HG03565 (cell line): ENCODE measurements at regions not wholly inside any gene's neighbourhood (a gene's known extent, or its start where the extent isn't known, plus 50 kb on each side); places are given as distances from the start of the nearest gene placed in this dataset.
A peak's percentile ranks its signal among the peaks of the same experiment; 100 is the strongest.
"Not testable (repeated sequence)": the region's sequence is repeated elsewhere in the genome, so short reads cannot be mapped to it uniquely, and the experiment has no call there.

Source experiments
- ATAC-seq: cut with Tn5 transposase; IDR thresholded peaks from one replicate; pipeline ENCODE4 v1.9.1; 2021; ENCODE audit warnings: mild to moderate bottlenecking, moderate library complexity; ENCODE audit not compliant: unreplicated experiment

GRCh38 chr5:154626876-154627557 lies 128.2 kb upstream of the LARP1 start:
- no peak for ATAC-seq

- ATAC-seq = no peak
Measured at GRCh38 chr5:154625031-154625430, 130.1 kb upstream of the LARP1 start.

- no peak for ATAC-seq
Measured at GRCh38 chr5:154624341-154624740, 130.8 kb upstream of the LARP1 start.

- no peak for ATAC-seq
Measured at GRCh38 chr5:154620411-154620810, 134.8 kb upstream of the LARP1 start.

- ATAC-seq = no peak
Measured at GRCh38 chr5:154618696-154619095, 136.5 kb upstream of the LARP1 start.

GRCh38 chr5:154614595-154614994 lies 136.6 kb upstream of the HAND1 start:
- no peak for ATAC-seq

- no peak for ATAC-seq
Measured at GRCh38 chr5:154614125-154614524, 136.1 kb upstream of the HAND1 start.

GRCh38 chr5:154612666-154613065 lies 134.6 kb upstream of the HAND1 start:
- ATAC-seq = no peak

GRCh38 chr5:154611341-154611767 lies 133.3 kb upstream of the HAND1 start:
- ATAC-seq = no peak

GRCh38 chr5:154610321-154611154 lies 132.5 kb upstream of the HAND1 start:
- peak; percentile 85 for ATAC-seq

GRCh38 chr5:154609251-154609650 lies 131.2 kb upstream of the HAND1 start:
- ATAC-seq = no peak

GRCh38 chr5:154608531-154609011 lies 130.5 kb upstream of the HAND1 start:
- ATAC-seq = no peak

GRCh38 chr5:154607746-154608145 lies 129.7 kb upstream of the HAND1 start:
- ATAC-seq = no peak

GRCh38 chr5:154606246-154606645 lies 128.2 kb upstream of the HAND1 start:
- ATAC-seq = no peak

GRCh38 chr5:154603953-154604679 lies 126.1 kb upstream of the HAND1 start:
- no peak for ATAC-seq

GRCh38 chr5:154603485-154603884 lies 125.5 kb upstream of the HAND1 start:
- ATAC-seq = no peak

GRCh38 chr5:154603011-154603410 lies 125.0 kb upstream of the HAND1 start:
- no peak for ATAC-seq

- no peak for ATAC-seq
Measured at GRCh38 chr5:154601014-154601413, 123.0 kb upstream of the HAND1 start.

- no peak for ATAC-seq
Measured at GRCh38 chr5:154598021-154598420, 120.0 kb upstream of the HAND1 start.

GRCh38 chr5:154596844-154597243 lies 118.8 kb upstream of the HAND1 start:
- ATAC-seq = not testable (repeated sequence)

- no peak for ATAC-seq
Measured at GRCh38 chr5:154595662-154596061, 117.6 kb upstream of the HAND1 start.
